DMS53 treated with DMSO at 0.1 percent for 48 hours (cell line): ENCODE measurements at regions not wholly inside any gene's neighbourhood (a gene's known extent, or its start where the extent isn't known, plus 50 kb on each side); places are given as distances from the start of the nearest gene placed in this dataset.
A peak's percentile ranks its signal among the peaks of the same experiment; 100 is the strongest.

ENCODE experiments used
- DNase-seq: peaks from one replicate; lab custom pipeline; 2025; ENCODE audit not compliant: unreplicated experiment; lab: John Stamatoyannopoulos, UW

DNA sequence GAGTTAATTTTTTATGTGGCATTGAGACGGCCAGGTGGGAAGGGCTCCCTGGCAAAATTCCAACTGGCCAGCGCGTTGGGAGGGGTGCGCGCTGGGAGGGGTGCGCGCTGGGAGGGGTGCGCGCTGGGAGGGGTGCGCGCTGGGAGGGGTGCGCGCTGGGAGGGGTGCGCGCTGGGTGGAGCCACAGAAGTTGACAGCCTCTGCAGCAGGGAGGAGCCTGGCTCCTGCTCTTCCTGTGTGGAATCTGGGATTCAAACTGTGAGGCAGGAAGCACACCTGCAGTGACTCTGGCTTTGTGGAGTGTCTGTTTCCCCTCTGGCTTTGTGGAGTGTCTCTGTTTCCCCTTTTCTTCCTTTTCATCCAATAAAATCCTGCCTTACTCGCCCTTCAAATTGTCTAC lies 147.9 kb upstream of the CBLN2 start:
- peak; percentile 89 for DNase-seq

GRCh38 chr18:72687736-72688135 lies 143.6 kb upstream of the CBLN2 start:
- DNase-seq: no peak

GRCh38 chr18:72675394-72675793 lies 131.3 kb upstream of the CBLN2 start:
- no peak for DNase-seq

GRCh38 chr18:72674710-72675109 lies 130.6 kb upstream of the CBLN2 start:
- no peak for DNase-seq

- DNase-seq: no peak
Measured at GRCh38 chr18:72673242-72673641, 129.1 kb upstream of the CBLN2 start.

GRCh38 chr18:72672364-72673184 lies 128.4 kb upstream of the CBLN2 start:
- DNase-seq: peak; percentile 70

GRCh38 chr18:72667932-72668331 lies 123.8 kb upstream of the CBLN2 start:
- DNase-seq: no peak

GRCh38 chr18:72652990-72653593 lies 109.0 kb upstream of the CBLN2 start:
- peak; percentile 85 for DNase-seq

- DNase-seq: no peak
Measured at GRCh38 chr18:72651033-72651432, 106.9 kb upstream of the CBLN2 start.

DNA sequence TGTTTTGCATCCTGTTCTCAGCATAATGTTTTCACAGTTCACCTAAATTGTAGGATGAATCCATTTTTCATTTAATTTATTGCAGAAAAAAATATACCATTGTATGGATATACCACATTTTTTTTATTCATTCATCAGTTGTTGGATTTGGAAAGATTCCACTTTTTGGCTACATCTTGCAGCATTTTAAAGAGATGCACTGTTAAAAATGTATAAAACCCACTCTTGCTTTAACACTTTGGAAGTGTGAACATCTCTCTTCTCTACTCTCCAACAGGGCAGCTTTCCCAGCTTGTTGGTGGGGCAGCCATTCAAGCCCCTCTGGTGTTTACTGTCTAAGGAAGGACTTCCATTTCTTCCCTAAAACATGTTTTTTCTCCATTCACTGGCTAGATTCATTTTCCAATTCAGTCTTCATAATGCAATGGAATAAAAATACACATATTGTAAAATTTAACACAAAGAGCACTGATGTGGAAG lies 104.4 kb upstream of the CBLN2 start:
- DNase-seq: no peak

DNA sequence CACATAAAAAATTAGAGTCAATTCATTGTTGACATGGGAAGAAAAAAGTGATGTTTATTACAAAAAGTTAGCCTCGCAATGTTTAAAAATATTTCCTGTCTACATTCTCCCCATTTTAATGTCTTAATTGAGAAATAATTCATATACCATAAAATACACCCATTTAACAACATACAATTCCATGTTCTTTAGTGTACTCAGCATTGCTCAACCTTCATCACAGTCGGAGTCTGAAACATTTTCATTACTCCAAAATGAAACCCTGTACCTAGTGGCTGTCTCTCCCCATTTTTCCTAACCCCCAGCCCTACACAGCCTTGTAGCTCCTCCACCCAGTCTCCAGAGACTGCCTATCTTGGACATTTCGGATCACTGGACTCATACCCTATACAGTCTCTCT lies 103.9 kb upstream of the CBLN2 start:
- DNase-seq: no peak

- no peak for DNase-seq
Measured at GRCh38 chr18:72640557-72640956, 96.4 kb upstream of the CBLN2 start.

- no peak for DNase-seq
Measured at GRCh38 chr18:72638376-72638775, 94.2 kb upstream of the CBLN2 start.

DNA sequence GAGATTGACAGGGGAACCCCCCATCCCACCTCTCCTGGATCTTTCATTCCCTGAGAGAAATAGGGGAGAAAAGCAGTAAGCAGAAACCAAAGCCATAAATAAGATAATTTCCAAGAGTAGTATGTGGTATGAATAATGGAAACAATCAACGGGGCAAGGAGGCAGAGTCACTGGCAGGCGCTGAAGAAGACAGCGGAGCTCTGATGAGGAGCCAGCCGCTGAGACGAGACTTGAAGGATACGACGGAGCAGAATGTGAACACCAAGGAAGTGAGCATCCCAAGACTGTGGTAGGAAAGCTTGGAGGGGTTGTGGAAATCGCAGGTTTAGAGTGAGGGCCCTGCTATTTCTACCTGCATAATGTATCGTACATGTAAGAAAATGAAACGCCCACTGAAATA lies 93.6 kb upstream of the CBLN2 start:
- DNase-seq: no peak

DNA sequence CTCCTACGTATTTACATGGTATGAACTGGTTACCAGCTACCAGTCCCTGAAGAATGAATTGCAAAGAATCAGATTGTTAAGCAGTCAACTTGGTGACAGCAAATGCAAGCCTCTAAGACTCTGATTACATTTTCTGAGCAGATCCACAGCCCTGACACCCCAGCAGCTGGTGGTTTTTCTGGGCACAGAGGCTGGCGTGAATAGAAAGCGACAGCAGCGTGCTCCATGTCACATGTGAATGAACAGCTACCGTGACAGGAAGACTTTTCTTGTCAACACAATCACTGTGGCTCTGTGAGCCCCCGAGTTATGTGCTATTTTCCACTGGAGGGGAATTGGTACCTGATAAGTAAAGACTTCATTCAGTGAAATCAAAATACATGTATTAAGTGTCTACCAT lies 93.2 kb upstream of the CBLN2 start:
- no peak for DNase-seq

- DNase-seq: no peak
Measured at GRCh38 chr18:72636611-72637010, 92.5 kb upstream of the CBLN2 start.

GRCh38 chr18:72634500-72634899 lies 90.4 kb upstream of the CBLN2 start:
- DNase-seq: no peak

DNA sequence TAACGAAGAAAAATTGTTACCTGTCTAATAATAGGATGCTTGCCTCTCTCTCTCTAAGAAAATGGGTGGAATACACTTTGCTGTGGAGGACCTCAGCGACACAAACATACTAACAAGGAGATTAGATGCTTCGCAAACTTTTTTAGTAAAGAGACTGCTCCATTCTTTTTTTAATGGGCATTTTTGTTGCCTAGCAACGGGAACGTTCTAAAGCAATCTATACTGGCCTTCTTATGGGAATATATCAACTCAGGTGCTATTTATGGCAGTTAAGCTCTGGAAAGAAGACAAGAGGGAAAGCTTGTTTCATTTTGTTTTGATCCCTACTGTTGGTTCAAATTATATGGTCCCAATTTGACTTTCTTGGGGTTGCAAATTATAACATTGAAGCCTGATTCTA lies 86.8 kb upstream of the CBLN2 start:
- DNase-seq: no peak

DNA sequence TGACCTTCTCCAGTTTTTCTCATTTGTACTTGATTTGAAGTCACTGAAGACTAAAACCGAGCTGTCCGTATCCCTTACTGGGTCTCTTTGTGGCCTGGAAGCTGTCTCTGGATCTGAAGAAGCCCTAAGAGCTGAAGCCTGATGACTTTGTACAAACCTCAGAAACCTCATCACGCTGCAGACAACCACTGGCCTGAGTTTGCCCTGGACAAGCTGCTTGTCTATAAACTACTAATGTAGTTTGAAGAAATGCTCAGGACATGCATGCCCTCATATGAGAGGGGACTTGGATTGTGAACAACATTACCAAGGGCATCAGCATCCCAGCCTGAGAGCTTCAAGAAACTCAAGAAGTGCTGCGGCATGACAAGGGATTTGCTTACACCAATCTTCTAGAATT lies 79.3 kb upstream of the CBLN2 start:
- no peak for DNase-seq

DNA sequence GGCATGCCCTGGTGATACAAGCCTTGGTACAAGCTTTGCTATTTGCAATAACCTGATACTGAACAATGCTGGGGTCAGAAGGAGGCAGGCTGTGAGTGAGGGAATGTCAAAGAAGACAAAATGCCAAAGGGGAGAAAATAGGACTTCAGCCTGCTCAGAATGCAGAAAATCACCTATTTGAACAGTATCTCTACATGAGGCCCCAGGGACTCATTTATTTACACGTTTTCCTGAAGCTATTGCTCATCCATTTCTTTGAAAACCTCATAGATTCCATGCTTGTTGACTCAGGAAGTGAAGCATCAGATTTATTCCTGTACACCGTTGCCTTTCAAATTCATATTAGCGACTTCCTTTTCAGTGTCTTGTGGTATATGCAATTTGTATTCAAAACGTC lies 69.4 kb upstream of the CBLN2 start:
- peak; percentile 82 for DNase-seq

DNA sequence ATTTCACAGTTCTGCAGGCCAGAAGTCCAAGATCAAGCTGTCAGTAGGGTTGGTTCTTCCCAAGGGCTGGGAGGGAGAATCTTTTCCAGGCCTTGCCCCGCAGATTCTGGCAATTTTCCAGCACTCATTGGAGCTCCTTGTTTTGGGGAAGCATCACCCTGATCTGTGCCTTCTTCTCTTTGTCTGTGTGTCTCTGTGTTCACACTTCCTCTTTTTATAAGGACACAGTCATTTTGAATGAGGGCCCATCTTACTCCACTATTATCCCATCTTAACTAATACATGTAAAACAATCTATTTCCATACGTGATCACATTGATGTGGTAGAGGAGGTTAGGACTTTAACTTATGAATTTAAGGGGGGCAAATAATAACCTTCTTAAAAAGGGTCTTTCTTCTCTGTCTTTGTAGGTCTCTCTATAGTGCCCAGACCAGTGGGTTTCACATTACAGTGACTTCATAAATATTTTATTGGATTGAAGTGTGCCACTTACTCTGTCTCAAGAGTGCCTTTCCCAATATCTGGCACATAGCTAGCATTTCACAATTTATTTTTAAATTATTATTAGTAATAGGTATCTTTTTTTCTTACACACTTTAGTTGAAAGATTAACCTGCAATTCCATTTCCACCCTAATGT lies 68.9 kb upstream of the CBLN2 start:
- DNase-seq: no peak

DNA sequence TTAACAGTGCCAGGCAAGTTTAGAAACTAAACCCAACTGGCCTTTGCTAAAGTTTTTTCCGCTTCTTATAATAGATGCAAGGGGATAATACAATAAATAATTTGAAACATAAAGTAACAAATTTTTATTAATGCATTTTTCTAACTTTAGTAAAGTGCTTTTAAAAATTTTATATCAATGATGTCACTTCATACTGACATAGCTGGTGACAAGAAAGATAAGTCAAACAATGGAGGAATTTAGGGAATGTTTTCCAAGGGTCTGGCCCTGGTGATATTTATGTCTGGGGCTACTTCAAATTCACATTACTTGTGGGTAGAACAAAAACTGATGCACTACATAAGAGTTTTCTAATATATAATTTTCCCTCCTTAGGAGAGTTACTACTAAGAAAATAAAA lies 61.2 kb upstream of the CBLN2 start:
- no peak for DNase-seq
